GM18498 (cell line): ENCODE measurements at regions not wholly inside any gene's neighbourhood (a gene's known extent, or its start where the extent isn't known, plus 50 kb on each side); places are given as distances from the start of the nearest gene placed in this dataset.
"Not testable (repeated sequence)": the region's sequence is repeated elsewhere in the genome, so short reads cannot be mapped to it uniquely, and the experiment has no call there.

Source experiments
- ATAC-seq: cut with Tn5 transposase; IDR thresholded peaks from one replicate; pipeline ENCODE4 v1.9.1; 2021; ENCODE audit warnings: mild to moderate bottlenecking, moderate library complexity; ENCODE audit not compliant: unreplicated experiment

GRCh38 chr3:98644168-98644567 is 50.8 kb upstream of the CPOX start:
- no peak for ATAC-seq

GRCh38 chr3:98645039-98645438 is 51.6 kb upstream of the CPOX start:
- peak; percentile 50 for ATAC-seq

GRCh38 chr3:98646680-98647079 is 53.3 kb upstream of the CPOX start:
- no peak for ATAC-seq

DNA sequence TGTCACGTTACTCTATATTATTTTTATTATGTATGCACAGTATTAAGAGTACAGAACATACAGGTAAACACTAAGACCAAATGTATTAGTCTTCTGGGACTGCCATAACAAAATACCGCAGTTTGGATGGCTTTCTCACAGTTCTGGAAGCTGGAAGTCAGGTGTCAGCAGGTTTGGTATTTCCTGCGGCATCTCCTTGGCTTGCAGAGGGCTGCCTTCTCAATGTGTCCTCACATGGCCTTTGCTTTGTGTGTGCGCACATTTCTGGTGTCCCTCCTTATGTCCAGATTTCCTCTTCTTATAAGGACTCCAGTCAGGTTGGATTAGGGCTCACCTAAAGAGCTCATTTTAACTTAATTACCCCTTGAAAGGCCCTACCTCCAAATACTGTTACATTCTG is 53.8 kb upstream of the CPOX start:
- no peak for ATAC-seq

- ATAC-seq: no peak
Measured at GRCh38 chr3:98650971-98651779, 57.8 kb upstream of the CPOX start.

DNA sequence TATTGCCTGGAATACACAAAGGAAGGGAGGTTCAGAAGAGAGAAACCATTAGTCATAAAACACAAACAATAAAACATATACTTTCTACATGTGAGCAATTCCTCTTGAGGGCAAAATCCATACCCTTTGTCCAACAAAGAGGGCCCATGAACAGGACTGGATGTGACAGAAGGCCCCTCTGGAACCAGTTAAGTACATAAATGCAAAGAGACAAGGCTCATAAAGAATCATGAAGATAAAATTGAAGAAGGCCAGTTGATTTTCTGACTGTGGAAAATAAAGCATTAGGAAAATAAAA is 58.3 kb upstream of the CPOX start:
- ATAC-seq: no peak

DNA sequence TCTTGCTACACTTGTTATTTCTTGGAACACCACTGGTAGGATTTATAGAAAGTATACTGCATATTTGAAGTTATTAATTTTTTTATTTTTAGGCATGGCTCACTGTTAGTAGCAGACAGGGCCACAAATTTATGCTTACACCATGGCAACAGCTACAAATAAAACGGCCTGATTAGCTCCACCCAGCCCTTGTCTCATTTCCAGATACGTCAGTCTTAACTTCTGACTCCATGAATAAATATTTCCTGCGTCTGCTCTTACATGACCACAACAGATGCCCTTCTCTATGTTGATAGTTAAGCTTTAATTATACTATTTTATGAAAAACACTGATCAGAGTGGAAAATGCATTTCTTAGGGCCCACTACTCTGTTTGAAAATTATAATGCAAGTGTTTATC is 62.3 kb upstream of the CPOX start:
- ATAC-seq: no peak

GRCh38 chr3:98657457-98657856 is 64.0 kb upstream of the CPOX start:
- peak; percentile 98 for ATAC-seq

DNA sequence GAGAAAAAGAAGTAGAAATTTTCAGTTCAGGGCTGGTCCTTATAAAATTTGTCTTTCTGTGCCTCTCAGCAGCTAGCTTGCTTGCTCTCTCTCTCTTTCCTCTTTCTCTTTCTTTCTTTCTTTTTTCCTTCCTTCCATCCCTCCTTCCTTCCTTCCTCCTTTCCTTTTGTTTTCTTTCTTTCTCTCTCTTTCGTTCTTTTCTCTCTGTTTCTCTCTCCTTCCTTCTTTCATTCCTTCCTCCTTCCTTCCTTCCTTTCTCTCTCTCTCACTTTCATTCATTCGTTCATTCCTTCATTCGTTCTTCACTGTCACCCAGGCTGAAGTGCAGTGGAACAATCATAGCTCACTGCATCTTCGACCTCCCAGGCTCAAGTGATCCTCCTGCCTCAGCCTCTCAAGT is 69.3 kb upstream of the CPOX start:
- no peak for ATAC-seq

- ATAC-seq: no peak
Measured at GRCh38 chr3:98670020-98670419, 76.6 kb upstream of the CPOX start.

DNA sequence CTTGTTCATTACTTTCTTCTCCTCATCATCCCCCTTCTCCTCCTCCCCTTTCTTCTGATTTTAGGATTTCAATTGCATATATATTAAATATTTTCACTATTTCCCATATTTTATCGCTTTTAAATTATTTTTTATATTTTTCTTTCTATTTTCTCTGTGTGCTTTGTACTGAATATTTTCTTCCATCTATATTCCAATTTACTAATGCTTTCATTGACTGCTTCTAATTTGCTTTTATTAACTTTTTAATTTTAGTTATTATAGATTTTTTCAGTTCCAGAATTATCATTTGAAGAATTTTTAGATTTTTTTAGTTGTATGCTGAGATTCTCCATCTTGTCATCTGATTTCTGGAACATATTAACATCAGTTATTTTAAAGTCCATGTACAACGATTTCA is 83.2 kb upstream of the ST3GAL6 start:
- no peak for ATAC-seq

- ATAC-seq: no peak
Measured at GRCh38 chr3:98680723-98681122, 82.4 kb upstream of the ST3GAL6 start.

DNA sequence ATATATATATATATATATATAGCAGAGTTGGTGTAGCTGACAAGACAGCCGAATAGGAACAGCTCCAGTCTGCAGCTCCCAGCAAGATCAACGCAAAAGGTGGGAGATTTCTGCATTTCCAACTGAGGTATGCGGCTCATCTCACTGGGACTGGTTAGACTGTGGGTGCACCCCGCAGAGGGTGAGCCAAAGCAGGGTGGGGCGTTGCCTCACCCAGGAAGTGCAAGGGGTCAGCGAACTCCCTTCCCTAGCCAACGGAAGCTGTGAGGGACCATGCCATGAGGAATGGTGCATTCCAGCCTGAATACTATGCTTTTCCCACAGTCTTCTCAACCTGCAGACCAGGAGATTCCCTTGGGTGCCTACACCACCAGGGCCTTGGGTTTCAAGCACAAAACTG is 81.7 kb upstream of the ST3GAL6 start:
- no peak for ATAC-seq

DNA sequence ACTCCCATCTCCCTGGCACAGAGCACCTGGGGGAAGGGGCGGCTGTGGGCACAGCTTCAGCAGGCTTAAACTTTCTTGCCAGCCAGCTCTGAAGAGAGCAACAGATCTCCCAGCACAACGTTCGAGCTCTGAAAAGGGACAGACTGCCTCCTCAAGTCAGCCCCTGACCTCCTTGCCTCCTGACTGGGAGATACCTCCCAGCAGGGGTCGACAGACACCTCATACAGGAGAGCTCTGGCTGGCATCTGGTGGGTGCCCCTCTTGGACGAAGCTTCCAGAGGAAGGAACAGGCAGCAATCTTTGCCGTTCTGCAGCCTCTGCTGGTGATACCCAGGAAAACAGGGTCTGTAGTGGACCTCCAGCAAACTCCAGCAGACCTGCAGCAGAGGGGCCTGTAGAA is 80.7 kb upstream of the ST3GAL6 start:
- ATAC-seq: not testable (repeated sequence)

DNA sequence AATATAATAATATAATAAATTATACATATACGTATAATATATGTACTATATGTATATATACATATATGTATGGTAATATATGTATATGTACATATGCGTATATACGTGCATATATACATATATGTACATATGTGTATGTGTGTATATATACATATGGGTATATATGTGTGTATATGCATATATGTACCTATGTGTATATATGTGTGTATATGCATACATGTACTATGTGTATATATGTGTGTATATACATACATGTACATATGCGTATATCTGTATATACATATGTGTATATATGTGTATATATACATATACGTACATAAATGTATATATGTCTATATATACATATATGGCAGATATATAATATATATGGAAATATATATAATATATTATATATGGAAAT is 74.8 kb upstream of the ST3GAL6 start:
- no peak for ATAC-seq

GRCh38 chr3:98690876-98691275 is 72.3 kb upstream of the ST3GAL6 start:
- ATAC-seq: no peak

GRCh38 chr3:98691897-98692296 is 71.2 kb upstream of the ST3GAL6 start:
- no peak for ATAC-seq

- ATAC-seq: no peak
Measured at GRCh38 chr3:98692787-98693473, 70.2 kb upstream of the ST3GAL6 start.

GRCh38 chr3:98695796-98696195 is 67.3 kb upstream of the ST3GAL6 start:
- no peak for ATAC-seq

GRCh38 chr3:98696296-98696695 is 66.8 kb upstream of the ST3GAL6 start:
- not testable (repeated sequence) for ATAC-seq

- ATAC-seq: no peak
Measured at GRCh38 chr3:98697225-98697624, 65.9 kb upstream of the ST3GAL6 start.

- no peak for ATAC-seq
Measured at GRCh38 chr3:98699132-98699531, 64.0 kb upstream of the ST3GAL6 start.
